HG02870 (cell line): ENCODE measurements at regions not wholly inside any gene's neighbourhood (a gene's known extent, or its start where the extent isn't known, plus 50 kb on each side); places are given as distances from the start of the nearest gene placed in this dataset.

Source experiments
- ATAC-seq: cut with Tn5 transposase; IDR thresholded peaks from one replicate; pipeline ENCODE4 v1.9.1; 2021; ENCODE audit warnings: mild to moderate bottlenecking, moderate library complexity; ENCODE audit not compliant: unreplicated experiment

- ATAC-seq, result no peak
Observed at GRCh38 chr14:58780605-58781004, 142.8 kb downstream of the DACT1 start.

- no peak for ATAC-seq
Observed at GRCh38 chr14:58782011-58782410, 144.2 kb downstream of the DACT1 start.

- ATAC-seq, result no peak
Observed at GRCh38 chr14:58783792-58784511, 146.2 kb downstream of the DACT1 start.

GRCh38 chr14:58784931-58785330, 147.2 kb downstream of the DACT1 start:
- no peak for ATAC-seq

GRCh38 chr14:58785701-58786100, 147.9 kb downstream of the DACT1 start:
- ATAC-seq, result no peak

GRCh38 chr14:58787592-58787991, 149.8 kb downstream of the DACT1 start:
- ATAC-seq, result no peak

GRCh38 chr14:58788655-58789503, 151.1 kb downstream of the DACT1 start:
- ATAC-seq, result no peak

- no peak for ATAC-seq
Observed at GRCh38 chr14:58789736-58790135, 152.0 kb downstream of the DACT1 start.

- no peak for ATAC-seq
Observed at GRCh38 chr14:58792416-58792815, 154.7 kb downstream of the DACT1 start.

- ATAC-seq, result no peak
Observed at GRCh38 chr14:58793131-58793740, 155.5 kb downstream of the DACT1 start.

GRCh38 chr14:58794993-58795762, 157.4 kb downstream of the DACT1 start:
- ATAC-seq, result no peak

GRCh38 chr14:58796242-58797009, 158.7 kb downstream of the DACT1 start:
- ATAC-seq, result peak; percentile 34

- ATAC-seq, result peak; percentile 75
Observed at GRCh38 chr14:58797010-58797429, 159.3 kb downstream of the DACT1 start.

- no peak for ATAC-seq
Observed at GRCh38 chr14:58798173-58798572, 160.4 kb downstream of the DACT1 start.

- no peak for ATAC-seq
Observed at GRCh38 chr14:58801086-58801485, 163.3 kb downstream of the DACT1 start.

- ATAC-seq, result no peak
Observed at GRCh38 chr14:58805057-58805456, 167.3 kb downstream of the DACT1 start.

- no peak for ATAC-seq
Observed at GRCh38 chr14:58805605-58806409, 168.0 kb downstream of the DACT1 start.

- no peak for ATAC-seq
Observed at GRCh38 chr14:58807191-58807590, 169.4 kb downstream of the DACT1 start.

GRCh38 chr14:58808828-58809227, 171.1 kb downstream of the DACT1 start:
- ATAC-seq, result no peak
